ENCODE measurements at regions not wholly inside any gene's neighbourhood (a gene's known extent, or its start where the extent isn't known, plus 50 kb on each side); places are given as distances from the start of the nearest gene placed in this dataset.
A peak's percentile ranks its signal among the peaks of the same experiment; 100 is the strongest.
"Not testable (repeated sequence)": the region's sequence is repeated elsewhere in the genome, so short reads cannot be mapped to it uniquely, and the experiment has no call there.

DNA sequence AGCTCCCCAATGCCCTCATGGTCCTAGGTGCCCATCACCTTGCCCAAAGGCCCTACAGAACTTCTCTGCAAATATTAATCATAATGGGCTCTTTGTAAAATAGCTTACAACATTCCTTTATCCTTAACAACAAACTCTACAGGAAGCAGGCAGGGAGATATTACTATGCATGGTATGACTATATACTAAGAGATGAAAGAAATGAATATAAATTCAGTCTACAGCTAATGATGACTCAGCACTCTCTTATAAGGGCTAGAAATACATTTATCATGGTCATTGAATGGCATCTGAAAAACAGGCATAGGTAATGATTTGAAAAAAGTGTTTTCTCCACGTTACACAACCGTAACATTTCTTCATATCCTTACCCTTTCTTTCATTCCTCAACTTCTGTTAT is 254.8 kb upstream of the DSEL start:
- no peaks in the 10 kb centered on the region for H3K79me2 ChIP-seq (ENCODE audit: insufficient read depth)
- in situ Hi-C loops (cut with MboI) = no loop called here
- no peak overlapping the region for H2AFZ ChIP-seq
- 0 out of 2 replicates have a peak, but pooled peaks cover 7% of the 10 kb centered on the region for H3F3A ChIP-seq (ENCODE audit: insufficient read depth)
- peak overlapping the region; percentile 16; the same call in 1 of the 2 replicates for H3K27ac ChIP-seq
- no peak overlapping the region for H3K9ac ChIP-seq
- WGBS, 2 experiments (ENCODE audit: low coverage in 1 of 2, low lambda C conversion rate in 2 of 2, missing lambda C conversion rate in 2 of 2) = 79 to 96% methylated on average over 2 of the region's 2 CpGs
- H3K4me3 ChIP-seq = no peak overlapping the region
- no peak overlapping the region for H3K4me2 ChIP-seq (ENCODE audit: unreplicated experiment)
- no peaks in the 10 kb centered on the region for H3K36me3 ChIP-seq (ENCODE audit: low read depth)
- H4K20me1 ChIP-seq (ENCODE audit: insufficient read depth) = no peaks in the 10 kb centered on the region
- H3K27me3 ChIP-seq (replicated peaks; ENCODE audit: insufficient read depth) = no peaks in the 10 kb centered on the region
- peak; percentile 72 for DNase-seq
- TF ChIP-seq EZH2phosphoT487 (IDR thresholded peaks at IDR 0.05; ENCODE audit: insufficient read depth, low read depth) (no peak), EZH2 (IDR thresholded peaks at IDR 0.05; ENCODE audit: insufficient read depth, poor library complexity, severe bottlenecking) (no peak)
- H3K9me3 ChIP-seq (ENCODE audit: low read depth) = no peaks in the 10 kb centered on the region
- peaks cover 26% of the 10 kb centered on the region for H3K4me1 ChIP-seq (ENCODE audit: insufficient read depth)
- H3K9me2 ChIP-seq (ENCODE audit: insufficient read depth) = no peaks in the 10 kb centered on the region

DNA sequence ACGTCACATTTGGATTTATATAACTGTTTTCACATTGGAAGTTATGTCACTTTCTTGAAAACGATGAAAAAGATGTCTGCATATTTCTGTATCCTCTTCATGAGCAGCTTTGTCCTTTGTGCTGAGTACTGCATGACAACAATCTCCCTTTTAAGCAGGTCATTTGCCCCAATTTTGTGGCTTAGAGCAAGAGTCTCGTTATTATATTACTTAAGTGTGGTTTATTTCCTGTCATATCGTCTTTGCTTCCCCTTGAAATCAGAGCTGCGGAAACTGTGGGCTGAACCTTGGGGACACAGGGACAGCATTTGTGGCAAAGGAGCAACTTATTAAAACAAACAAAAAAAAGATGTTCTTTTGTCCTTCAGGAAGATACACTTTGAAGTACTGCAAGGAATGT is 254.0 kb upstream of the DSEL start:
- H3K27ac ChIP-seq = no peak overlapping the region
- WGBS, 2 experiments (ENCODE audit: low coverage in 1 of 2, low lambda C conversion rate in 2 of 2, missing lambda C conversion rate in 2 of 2) = 94 to 96% methylated on average over 5 of the region's 5 CpGs
- H3K9ac ChIP-seq = no peak overlapping the region
- TF ChIP-seq EZH2 (IDR thresholded peaks at IDR 0.05; ENCODE audit: insufficient read depth, poor library complexity, severe bottlenecking) = no peak
- TF ChIP-seq EZH2phosphoT487 (IDR thresholded peaks at IDR 0.05; ENCODE audit: insufficient read depth, low read depth) = no peak
- H3K4me1 ChIP-seq (ENCODE audit: insufficient read depth) = peaks cover 26% of the 10 kb centered on the region
- H3K9me3 ChIP-seq (ENCODE audit: low read depth) = no peaks in the 10 kb centered on the region
- in situ Hi-C loops (cut with MboI) = no loop called here
- no peaks in the 10 kb centered on the region for H3K79me2 ChIP-seq (ENCODE audit: insufficient read depth)
- H3K36me3 ChIP-seq (ENCODE audit: low read depth) = no peaks in the 10 kb centered on the region
- H3K4me2 ChIP-seq (ENCODE audit: unreplicated experiment) = no peak overlapping the region
- 0 out of 2 replicates have a peak, but pooled peaks cover 7% of the 10 kb centered on the region for H3F3A ChIP-seq (ENCODE audit: insufficient read depth)
- DNase-seq = no peak
- H2AFZ ChIP-seq = no peak overlapping the region
- H3K9me2 ChIP-seq (ENCODE audit: insufficient read depth) = no peaks in the 10 kb centered on the region
- no peak overlapping the region for H3K4me3 ChIP-seq
- H3K27me3 ChIP-seq (replicated peaks; ENCODE audit: insufficient read depth) = no peaks in the 10 kb centered on the region
- no peaks in the 10 kb centered on the region for H4K20me1 ChIP-seq (ENCODE audit: insufficient read depth)

DNA sequence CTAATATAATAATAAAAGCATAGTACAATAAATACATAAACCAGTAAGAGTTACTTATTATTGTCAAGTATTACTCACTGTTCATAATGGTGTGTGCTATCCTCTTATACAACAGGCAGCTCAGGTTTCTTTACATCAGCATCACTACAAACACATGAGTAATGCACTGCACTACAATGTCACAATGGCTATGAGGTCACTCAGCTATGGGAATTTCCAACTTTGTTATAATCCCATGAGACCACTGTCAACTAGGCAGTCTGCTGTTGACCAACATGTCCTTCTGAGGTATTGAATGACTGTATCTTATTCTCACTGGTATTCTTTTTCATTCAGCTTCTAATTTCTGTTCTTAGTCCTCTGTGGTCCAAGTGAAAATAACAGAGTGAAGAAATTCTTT is 250.4 kb upstream of the DSEL start:
- no peaks in the 10 kb centered on the region for H3K36me3 ChIP-seq (ENCODE audit: low read depth)
- H3K9me2 ChIP-seq (ENCODE audit: insufficient read depth) = no peaks in the 10 kb centered on the region
- no peaks in the 10 kb centered on the region for H3K9me3 ChIP-seq (ENCODE audit: low read depth)
- H3K27me3 ChIP-seq (replicated peaks; ENCODE audit: insufficient read depth) = no peaks in the 10 kb centered on the region
- DNase-seq = peak; percentile 88
- TF ChIP-seq EZH2 (IDR thresholded peaks at IDR 0.05; ENCODE audit: insufficient read depth, poor library complexity, severe bottlenecking) (no peak), EZH2phosphoT487 (IDR thresholded peaks at IDR 0.05; ENCODE audit: insufficient read depth, low read depth) (no peak)
- H4K20me1 ChIP-seq (ENCODE audit: insufficient read depth) = no peaks in the 10 kb centered on the region
- H3K9ac ChIP-seq = no peak overlapping the region
- H2AFZ ChIP-seq = no peak overlapping the region
- no peak overlapping the region for H3K4me3 ChIP-seq
- H3K4me1 ChIP-seq (ENCODE audit: insufficient read depth) = peaks cover 16% of the 10 kb centered on the region
- no peak overlapping the region for H3K4me2 ChIP-seq (ENCODE audit: unreplicated experiment)
- H3F3A ChIP-seq (ENCODE audit: insufficient read depth) = 0 out of 2 replicates have a peak, but pooled peaks cover 7% of the 10 kb centered on the region
- H3K79me2 ChIP-seq (ENCODE audit: insufficient read depth) = no peaks in the 10 kb centered on the region
- peak overlapping the region; percentile 44 for H3K27ac ChIP-seq
- in situ Hi-C loops (cut with MboI) = no loop called here

- H3K9me2 ChIP-seq (ENCODE audit: insufficient read depth); H3K4me3 ChIP-seq; H2AFZ ChIP-seq; H3K36me3 ChIP-seq (ENCODE audit: low read depth); H4K20me1 ChIP-seq (ENCODE audit: insufficient read depth); H3K9ac ChIP-seq; H3K4me1 ChIP-seq (ENCODE audit: insufficient read depth); H3F3A ChIP-seq (ENCODE audit: insufficient read depth); H3K9me3 ChIP-seq (ENCODE audit: low read depth); in situ Hi-C loops (cut with MboI); DNase-seq; H3K79me2 ChIP-seq (ENCODE audit: insufficient read depth); H3K27ac ChIP-seq; H3K4me2 ChIP-seq (ENCODE audit: unreplicated experiment); H3K27me3 ChIP-seq (replicated peaks; ENCODE audit: insufficient read depth): not testable (repeated sequence)
- 100% methylated on average over 1 of the region's 1 CpG for WGBS, 2 experiments (ENCODE audit: low coverage in 1 of 2, low lambda C conversion rate in 2 of 2, missing lambda C conversion rate in 2 of 2)
These were observed 235.7 kb upstream of the DSEL start for GRCh38 chr18:67752211-67752610.

- Histone ChIP-seq H3K4me1 (ENCODE audit: insufficient read depth) (no peaks in the 10 kb centered on the region), H3K4me3 (no peak overlapping the region), H3K9ac (no peak overlapping the region), H3K9me3 (ENCODE audit: low read depth) (no peaks in the 10 kb centered on the region), H3K27ac (no peak overlapping the region), H3K9me2 (ENCODE audit: insufficient read depth) (no peaks in the 10 kb centered on the region), H3K4me2 (ENCODE audit: unreplicated experiment) (no peak overlapping the region), H2AFZ (no peak overlapping the region), H3K36me3 (ENCODE audit: low read depth) (no peaks in the 10 kb centered on the region), H4K20me1 (ENCODE audit: insufficient read depth) (no peaks in the 10 kb centered on the region), H3K79me2 (ENCODE audit: insufficient read depth) (no peaks in the 10 kb centered on the region), H3F3A (ENCODE audit: insufficient read depth) (no peaks in the 10 kb centered on the region), H3K27me3 (replicated peaks; ENCODE audit: insufficient read depth) (no peaks in the 10 kb centered on the region)
- no peak for DNase-seq
- in situ Hi-C loops (cut with MboI) = no loop called here
- WGBS, 2 experiments (ENCODE audit: low coverage in 1 of 2, low lambda C conversion rate in 2 of 2, missing lambda C conversion rate in 2 of 2) = 77 to 96% methylated on average over 1 of the region's 1 CpG
- TF ChIP-seq EZH2 (IDR thresholded peaks at IDR 0.05; ENCODE audit: insufficient read depth, poor library complexity, severe bottlenecking) (no peak), EZH2phosphoT487 (IDR thresholded peaks at IDR 0.05; ENCODE audit: insufficient read depth, low read depth) (no peak)
These were observed 226.4 kb upstream of the DSEL start for GRCh38 chr18:67742954-67743353.

Data from GM23248 (cell line).